Chondrocyte (in vitro differentiated cells): ENCODE measurements at regions not wholly inside any gene's neighbourhood (a gene's known extent, or its start where the extent isn't known, plus 50 kb on each side); places are given as distances from the start of the nearest gene placed in this dataset.

Source experiments
- DNase-seq: peaks from one replicate; pipeline ENCODE4 v3.0.0; 2021; ENCODE audit warnings: mixed read lengths, low spot score
- H3K27ac Mint-ChIP-seq: one replicate; pipeline ENCODE4 v1.8.0; 2021; ENCODE audit warnings: mild to moderate bottlenecking, moderate library complexity, mixed read lengths; ENCODE audit not compliant: unreplicated experiment
- H3K27me3 Mint-ChIP-seq: 2 replicates; pipeline ENCODE4 v1.8.0; 2021; ENCODE audit warnings: low read depth, mixed read lengths
- H3K36me3 Mint-ChIP-seq: 2 replicates; pipeline ENCODE4 v1.8.0; 2021; ENCODE audit warnings: low read depth, mixed read lengths
- H3K4me1 Mint-ChIP-seq: 2 replicates; pipeline ENCODE4 v1.8.0; 2021; ENCODE audit warnings: low read depth, mild to moderate bottlenecking, mixed read lengths
- H3K4me3 Mint-ChIP-seq: one replicate; pipeline ENCODE4 v1.8.0; 2021; ENCODE audit warnings: mild to moderate bottlenecking, moderate library complexity, mixed read lengths; ENCODE audit not compliant: unreplicated experiment
- H3K9me3 Mint-ChIP-seq: 2 replicates; pipeline ENCODE4 v1.8.0; 2021; ENCODE audit warnings: low read depth, mixed read lengths
- CTCF ChIP-seq: fragments of 200-600 bp; sonication (generic); IDR thresholded peaks from 2 replicates; pipeline ENCODE4 v1.5.0; 2021; ENCODE audit warnings: antibody characterized with exemption, mild to moderate bottlenecking, moderate library complexity

GRCh38 chr3:56885453-56885852 is 83.7 kb upstream of the ARHGEF3 start:
- no peaks in the 10 kb centered on the region for H3K4me1 Mint-ChIP-seq
- H3K27me3 Mint-ChIP-seq = no peaks in the 10 kb centered on the region
- no peak for DNase-seq
- no peaks in the 10 kb centered on the region for H3K36me3 Mint-ChIP-seq
- no peak overlapping the region for H3K27ac Mint-ChIP-seq
- H3K4me3 Mint-ChIP-seq = no peak overlapping the region
- no peak for TF ChIP-seq CTCF
- H3K9me3 Mint-ChIP-seq = no peaks in the 10 kb centered on the region

GRCh38 chr3:56884387-56884786 is 82.6 kb upstream of the ARHGEF3 start:
- Mint-ChIP-seq H3K4me3 (no peak overlapping the region), H3K9me3 (no peaks in the 10 kb centered on the region), H3K27ac (no peak overlapping the region), H3K4me1 (peaks cover 6% of the 10 kb centered on the region), H3K36me3 (no peaks in the 10 kb centered on the region), H3K27me3 (no peaks in the 10 kb centered on the region)
- TF ChIP-seq CTCF = no peak
- DNase-seq = no peak

- no peaks in the 10 kb centered on the region for H3K27me3 Mint-ChIP-seq
- no peak for TF ChIP-seq CTCF
- H3K36me3 Mint-ChIP-seq = no peaks in the 10 kb centered on the region
- no peak overlapping the region for H3K4me3 Mint-ChIP-seq
- DNase-seq = no peak
- H3K27ac Mint-ChIP-seq = no peak overlapping the region
- no peaks in the 10 kb centered on the region for H3K9me3 Mint-ChIP-seq
- H3K4me1 Mint-ChIP-seq = peaks cover 9% of the 10 kb centered on the region
Measured at GRCh38 chr3:56883828-56884227, 82.1 kb upstream of the ARHGEF3 start.

GRCh38 chr3:56882896-56883295 is 81.1 kb upstream of the ARHGEF3 start:
- no peak overlapping the region for H3K4me3 Mint-ChIP-seq
- no peaks in the 10 kb centered on the region for H3K27me3 Mint-ChIP-seq
- H3K4me1 Mint-ChIP-seq = peaks cover 14% of the 10 kb centered on the region
- no peak for TF ChIP-seq CTCF
- no peak overlapping the region for H3K27ac Mint-ChIP-seq
- DNase-seq = no peak
- no peaks in the 10 kb centered on the region for H3K9me3 Mint-ChIP-seq
- H3K36me3 Mint-ChIP-seq = no peaks in the 10 kb centered on the region

GRCh38 chr3:56881841-56882240 is 80.1 kb upstream of the ARHGEF3 start:
- Mint-ChIP-seq H3K27ac (no peak overlapping the region), H3K27me3 (no peaks in the 10 kb centered on the region), H3K4me3 (no peak overlapping the region), H3K36me3 (no peaks in the 10 kb centered on the region), H3K9me3 (no peaks in the 10 kb centered on the region), H3K4me1 (peaks cover 17% of the 10 kb centered on the region)
- no peak for DNase-seq
- no peak for TF ChIP-seq CTCF
